Bone marrow (tissue), 2 donors: ENCODE measurements at regions not wholly inside any gene's neighbourhood (a gene's known extent, or its start where the extent isn't known, plus 50 kb on each side); places are given as distances from the start of the nearest gene placed in this dataset.
"Not testable (repeated sequence)": the region's sequence is repeated elsewhere in the genome, so short reads cannot be mapped to it uniquely, and the experiment has no call there.

Experiments
- DNase-seq, 2 donors: peaks; one replicate each; lab custom pipeline; 2025; lab: John Stamatoyannopoulos, UW

GRCh38 chr4:189096108-189096507, 844.6 kb upstream of the FRG1 start:
- DNase-seq, result no peak

- no peak for DNase-seq
Observed at GRCh38 chr4:189096717-189097116, 844.0 kb upstream of the FRG1 start.

GRCh38 chr4:189098932-189099696, 841.6 kb upstream of the FRG1 start:
- DNase-seq, result no peak

GRCh38 chr4:189113389-189113888, 827.2 kb upstream of the FRG1 start:
- DNase-seq, result no peak

GRCh38 chr4:189117426-189117825, 823.2 kb upstream of the FRG1 start:
- no peak for DNase-seq

- DNase-seq, result no peak
Observed at GRCh38 chr4:189121336-189121735, 819.3 kb upstream of the FRG1 start.

- no peak for DNase-seq
Observed at GRCh38 chr4:189124149-189124758, 816.4 kb upstream of the FRG1 start.

- no peak for DNase-seq
Observed at GRCh38 chr4:189124791-189125190, 815.9 kb upstream of the FRG1 start.

- no peak for DNase-seq
Observed at GRCh38 chr4:189126040-189126439, 814.6 kb upstream of the FRG1 start.

- no peak for DNase-seq
Observed at GRCh38 chr4:189128341-189128740, 812.3 kb upstream of the FRG1 start.

- no peak for DNase-seq
Observed at GRCh38 chr4:189129044-189129694, 811.5 kb upstream of the FRG1 start.

- DNase-seq, result no peak
Observed at GRCh38 chr4:189131118-189131517, 809.6 kb upstream of the FRG1 start.

GRCh38 chr4:189136462-189136861, 804.2 kb upstream of the FRG1 start:
- DNase-seq, result no peak

GRCh38 chr4:189143263-189143952, 797.3 kb upstream of the FRG1 start:
- no peak for DNase-seq

GRCh38 chr4:189147005-189147929, 793.4 kb upstream of the FRG1 start:
- DNase-seq, result no peak

- DNase-seq, result not testable (repeated sequence)
Observed at GRCh38 chr4:189155083-189155482, 785.6 kb upstream of the FRG1 start.

GRCh38 chr4:189162073-189162789, 778.4 kb upstream of the FRG1 start:
- DNase-seq, result no peak

GRCh38 chr4:189162888-189163287, 777.8 kb upstream of the FRG1 start:
- DNase-seq, result no peak

- DNase-seq, result no peak
Observed at GRCh38 chr4:189176002-189176401, 764.7 kb upstream of the FRG1 start.

- DNase-seq, result no peak
Observed at GRCh38 chr4:189177130-189177529, 763.5 kb upstream of the FRG1 start.
